ENCODE measurements at regions not wholly inside any gene's neighbourhood (a gene's known extent, or its start where the extent isn't known, plus 50 kb on each side); places are given as distances from the start of the nearest gene placed in this dataset.
"Not testable (repeated sequence)": the region's sequence is repeated elsewhere in the genome, so short reads cannot be mapped to it uniquely, and the experiment has no call there.

DNA sequence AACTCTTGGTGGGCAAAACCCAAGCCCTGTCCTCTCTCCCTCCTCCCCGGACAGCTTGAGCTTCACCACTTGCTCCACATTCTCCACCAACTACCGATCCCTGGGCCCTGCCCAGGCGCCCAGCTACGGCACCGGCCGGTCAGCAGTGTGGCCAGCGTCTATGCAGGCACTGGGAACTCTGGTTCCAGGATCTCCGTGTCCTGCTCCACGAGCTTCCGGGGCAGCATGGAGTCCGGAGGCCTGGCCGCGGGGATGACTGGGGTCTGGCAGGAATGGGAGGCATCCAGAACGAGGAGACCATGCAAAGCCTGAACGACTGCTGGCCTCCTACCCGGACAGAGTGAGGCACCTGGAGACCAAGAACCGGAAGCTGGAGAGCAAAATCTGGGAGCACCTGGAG lies 68.9 kb upstream of the RTL6 start:
- Histone ChIP-seq H3K9ac (no peak overlapping the region), H3K36me3 (no peaks in the 10 kb centered on the region), H3K9me3 (ENCODE audit: low read depth) (no peaks in the 10 kb centered on the region), H2AFZ (replicated peaks) (no peak overlapping the region), H3K4me2 (no peak overlapping the region), H3F3A (ENCODE audit: low read depth) (no peaks in the 10 kb centered on the region), H3K4me3 (no peak overlapping the region), H3K27ac (no peak overlapping the region), H3K79me2 (ENCODE audit: low read depth) (no peaks in the 10 kb centered on the region), H4K20me1 (ENCODE audit: low read depth) (no peaks in the 10 kb centered on the region), H3K4me1 (no peaks in the 10 kb centered on the region), H3K27me3 (no peaks in the 10 kb centered on the region)
- H3K36me3 Mint-ChIP-seq = no peaks in the 10 kb centered on the region
- no peak for TF ChIP-seq EZH2 (IDR thresholded peaks at IDR 0.05)
- no peak for TF ChIP-seq CTCF (IDR thresholded peaks at IDR 0.05)
- TF ChIP-seq EZH2phosphoT487 (IDR thresholded peaks at IDR 0.05) = no peak
- H3K4me3 Mint-ChIP-seq = no peak overlapping the region
- H3K27ac Mint-ChIP-seq = no peak overlapping the region
- peaks cover 11% of the 10 kb centered on the region for H3K27me3 Mint-ChIP-seq (ENCODE audit: insufficient read depth, low read depth)
- H3K9me3 Mint-ChIP-seq = peaks cover 27% of the 10 kb centered on the region
- peaks cover 12% of the 10 kb centered on the region for H3K4me1 Mint-ChIP-seq
- no peak for DNase-seq (ENCODE audit: low spot score)

DNA sequence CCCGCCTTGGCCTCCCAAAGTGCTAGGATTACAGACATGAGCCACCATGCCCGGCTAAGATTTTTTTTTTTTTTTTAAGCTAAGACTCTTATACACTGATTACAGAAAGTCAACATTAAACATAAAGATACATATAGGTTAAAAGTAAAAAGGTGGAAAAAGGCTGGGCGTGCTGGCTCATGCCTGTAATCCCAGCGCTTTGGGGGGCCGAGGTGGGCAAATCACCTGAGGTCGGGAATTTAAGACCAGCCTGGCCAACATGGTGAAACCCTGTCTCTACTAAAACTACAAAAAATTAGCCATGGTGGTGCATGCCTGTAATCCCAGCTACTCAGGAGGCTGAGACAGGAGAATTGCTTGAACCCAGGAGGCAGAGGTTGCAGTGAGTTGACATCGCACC lies 64.6 kb upstream of the RTL6 start:
- H4K20me1 ChIP-seq (ENCODE audit: low read depth); H3K27ac ChIP-seq; H3K79me2 ChIP-seq (ENCODE audit: low read depth); H3K4me1 Mint-ChIP-seq; DNase-seq (ENCODE audit: low spot score); H3K4me3 ChIP-seq; H3K4me1 ChIP-seq; H3K27me3 ChIP-seq; H3K36me3 ChIP-seq; H3K9me3 ChIP-seq (ENCODE audit: low read depth); H3K9ac ChIP-seq; H3K4me2 ChIP-seq; H2AFZ ChIP-seq (replicated peaks); H3K36me3 Mint-ChIP-seq; H3K27ac Mint-ChIP-seq; H3F3A ChIP-seq (ENCODE audit: low read depth); H3K4me3 Mint-ChIP-seq: not testable (repeated sequence)
- peaks cover 10% of the 10 kb centered on the region for H3K27me3 Mint-ChIP-seq (ENCODE audit: insufficient read depth, low read depth)
- peaks cover 18% of the 10 kb centered on the region for H3K9me3 Mint-ChIP-seq

DNA sequence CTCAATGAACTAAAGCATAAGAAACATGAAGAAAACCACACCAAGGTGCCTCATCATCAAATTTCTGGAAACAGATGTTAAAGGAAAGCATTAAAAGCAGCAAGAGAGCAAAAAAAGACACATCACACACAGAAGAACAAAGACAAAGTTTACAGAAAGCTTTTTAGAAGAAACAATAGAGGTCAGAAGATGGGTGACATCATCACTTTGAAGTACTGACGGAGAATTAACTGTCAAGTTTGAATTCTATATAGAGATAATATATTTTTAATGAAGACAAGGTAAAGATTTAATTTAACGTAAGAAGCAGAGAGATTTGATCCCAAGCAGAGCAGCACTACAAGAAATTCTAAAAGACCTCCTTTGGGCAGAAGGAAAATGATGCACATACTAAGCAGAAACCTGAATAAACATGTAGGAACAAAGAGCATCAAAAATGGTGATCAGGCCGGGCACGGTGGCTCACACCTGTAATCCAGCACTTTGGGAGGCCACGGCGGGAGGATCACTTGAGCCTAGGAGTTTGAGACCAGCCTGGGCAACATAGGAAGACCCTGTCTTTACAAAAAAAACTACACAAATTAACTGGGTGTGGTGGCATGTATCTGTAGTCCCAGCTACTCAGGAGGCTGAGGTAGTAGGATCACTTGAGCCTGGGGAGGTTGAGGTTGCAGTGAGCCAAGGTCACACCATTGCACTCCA lies 63.3 kb upstream of the RTL6 start:
- H3K27ac Mint-ChIP-seq = no peak overlapping the region
- H3K79me2 ChIP-seq (ENCODE audit: low read depth) = no peaks in the 10 kb centered on the region
- DNase-seq (ENCODE audit: low spot score) = no peak
- no peaks in the 10 kb centered on the region for H3K4me1 Mint-ChIP-seq
- H3K9me3 ChIP-seq (ENCODE audit: low read depth) = no peaks in the 10 kb centered on the region
- no peaks in the 10 kb centered on the region for H3K36me3 Mint-ChIP-seq
- H3K27me3 Mint-ChIP-seq (ENCODE audit: insufficient read depth, low read depth) = peaks cover 8% of the 10 kb centered on the region
- H3K27ac ChIP-seq = no peak overlapping the region
- no peaks in the 10 kb centered on the region for H4K20me1 ChIP-seq (ENCODE audit: low read depth)
- H3K27me3 ChIP-seq = peaks cover 3% of the 10 kb centered on the region
- no peaks in the 10 kb centered on the region for H3K4me1 ChIP-seq
- H3K9me3 Mint-ChIP-seq = peaks cover 15% of the 10 kb centered on the region
- H2AFZ ChIP-seq (replicated peaks) = no peak overlapping the region
- H3K4me3 Mint-ChIP-seq = no peak overlapping the region
- no peaks in the 10 kb centered on the region for H3K36me3 ChIP-seq
- H3K4me2 ChIP-seq = no peak overlapping the region
- no peak overlapping the region for H3K9ac ChIP-seq
- TF ChIP-seq CTCF (IDR thresholded peaks at IDR 0.05) (no peak), EZH2 (IDR thresholded peaks at IDR 0.05) (no peak), EZH2phosphoT487 (IDR thresholded peaks at IDR 0.05) (no peak)
- no peaks in the 10 kb centered on the region for H3F3A ChIP-seq (ENCODE audit: low read depth)
- no peak overlapping the region for H3K4me3 ChIP-seq

DNA sequence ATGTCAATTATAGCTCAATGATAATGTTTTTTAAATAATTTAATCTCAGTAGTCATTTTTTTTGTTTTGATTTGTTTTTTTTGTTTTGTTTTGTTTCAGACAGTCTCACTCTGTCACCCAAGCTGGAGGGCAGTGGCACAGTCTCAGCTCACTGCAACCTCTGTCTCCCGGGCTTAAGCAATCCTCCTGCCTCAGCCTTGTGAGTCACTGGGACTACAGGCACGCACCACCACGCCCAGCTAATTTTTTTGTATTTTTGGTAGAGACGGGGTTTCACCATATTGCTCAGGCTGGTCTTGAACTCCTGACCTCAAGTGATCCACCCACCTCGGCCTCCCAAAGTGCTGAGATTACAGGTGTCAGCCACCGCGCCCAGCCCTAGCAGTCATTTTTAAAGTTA lies 60.6 kb upstream of the RTL6 start:
- not testable (repeated sequence) for H3K79me2 ChIP-seq (ENCODE audit: low read depth); H3K36me3 ChIP-seq; H3K4me2 ChIP-seq; H3K4me3 ChIP-seq; DNase-seq (ENCODE audit: low spot score); H3K27me3 Mint-ChIP-seq (ENCODE audit: insufficient read depth, low read depth); H3F3A ChIP-seq (ENCODE audit: low read depth); H3K27ac Mint-ChIP-seq; H3K9ac ChIP-seq; H2AFZ ChIP-seq (replicated peaks); H3K27me3 ChIP-seq; H3K36me3 Mint-ChIP-seq; H3K4me3 Mint-ChIP-seq; H3K27ac ChIP-seq; H3K4me1 Mint-ChIP-seq; H3K9me3 Mint-ChIP-seq; H3K9me3 ChIP-seq (ENCODE audit: low read depth); H4K20me1 ChIP-seq (ENCODE audit: low read depth); H3K4me1 ChIP-seq

DNA sequence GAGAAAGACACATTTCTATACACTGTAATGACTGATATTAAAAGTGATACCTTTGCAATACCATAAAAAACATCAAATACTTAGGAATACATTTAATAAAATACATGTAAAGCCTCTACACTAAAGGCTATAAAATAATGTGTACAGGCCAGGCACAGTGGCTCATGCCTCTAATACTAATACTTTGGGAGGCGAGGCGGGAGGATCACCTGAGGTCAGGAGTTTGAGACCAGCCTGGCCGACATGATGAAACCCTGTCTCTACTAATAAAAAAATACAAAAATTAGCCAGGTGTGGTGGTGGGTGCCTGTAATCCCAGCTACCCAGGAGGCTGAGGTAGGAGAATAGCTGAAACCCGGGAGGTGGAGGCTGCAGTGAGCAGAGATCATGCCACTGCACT lies 59.8 kb upstream of the RTL6 start:
- not testable (repeated sequence) for DNase-seq (ENCODE audit: low spot score); H3K4me3 ChIP-seq; H3K27ac ChIP-seq; H2AFZ ChIP-seq (replicated peaks); H3K36me3 ChIP-seq; H3K27ac Mint-ChIP-seq; H3K36me3 Mint-ChIP-seq; H3K79me2 ChIP-seq (ENCODE audit: low read depth); H3K9me3 ChIP-seq (ENCODE audit: low read depth); H3K4me1 Mint-ChIP-seq; H4K20me1 ChIP-seq (ENCODE audit: low read depth); H3K9me3 Mint-ChIP-seq; H3K9ac ChIP-seq; H3K4me3 Mint-ChIP-seq; H3F3A ChIP-seq (ENCODE audit: low read depth); H3K27me3 Mint-ChIP-seq (ENCODE audit: insufficient read depth, low read depth); H3K4me1 ChIP-seq; H3K27me3 ChIP-seq; H3K4me2 ChIP-seq
